ENCODE measurements at regions not wholly inside any gene's neighbourhood (a gene's known extent, or its start where the extent isn't known, plus 50 kb on each side); places are given as distances from the start of the nearest gene placed in this dataset.

DNA sequence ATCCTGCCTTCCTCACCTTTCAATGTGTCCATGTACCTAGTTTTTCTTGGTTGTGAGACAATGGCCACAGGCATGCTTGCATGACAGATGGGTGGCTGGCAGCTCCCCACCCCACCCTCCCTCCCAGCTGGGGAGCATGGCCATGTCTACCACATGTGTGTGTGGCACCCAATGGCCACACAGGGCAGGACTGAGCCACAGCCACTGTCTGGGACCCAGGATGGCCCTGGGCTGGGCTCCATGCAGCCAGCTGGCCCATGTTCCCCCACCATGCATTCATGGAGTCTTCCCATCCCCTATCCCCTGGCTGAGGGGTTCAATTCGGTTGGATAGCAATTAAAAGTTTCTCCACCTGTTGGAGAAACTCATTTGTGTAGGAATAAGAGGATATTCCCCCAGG is 566.0 kb upstream of the USP15 start:
- Histone ChIP-seq H3K9me3 (peaks cover 0 to 37% (median 5%) of the 10 kb centered on the region in 3 donors), H3K27ac (no peak overlapping the region), H3K4me1 (no peaks in the 10 kb centered on the region), H3K4me3 (no peak overlapping the region), H3K27me3 (no peaks in the 10 kb centered on the region), H3K36me3 (no peaks in the 10 kb centered on the region)
- DNase-seq: no peak
- intact Hi-C loops (cut with DNase I): no loop called here
- 18 to 75% methylated on average over 1 of the region's 1 CpG for WGBS, 2 donors
- TF ChIP-seq, protein P1, sequence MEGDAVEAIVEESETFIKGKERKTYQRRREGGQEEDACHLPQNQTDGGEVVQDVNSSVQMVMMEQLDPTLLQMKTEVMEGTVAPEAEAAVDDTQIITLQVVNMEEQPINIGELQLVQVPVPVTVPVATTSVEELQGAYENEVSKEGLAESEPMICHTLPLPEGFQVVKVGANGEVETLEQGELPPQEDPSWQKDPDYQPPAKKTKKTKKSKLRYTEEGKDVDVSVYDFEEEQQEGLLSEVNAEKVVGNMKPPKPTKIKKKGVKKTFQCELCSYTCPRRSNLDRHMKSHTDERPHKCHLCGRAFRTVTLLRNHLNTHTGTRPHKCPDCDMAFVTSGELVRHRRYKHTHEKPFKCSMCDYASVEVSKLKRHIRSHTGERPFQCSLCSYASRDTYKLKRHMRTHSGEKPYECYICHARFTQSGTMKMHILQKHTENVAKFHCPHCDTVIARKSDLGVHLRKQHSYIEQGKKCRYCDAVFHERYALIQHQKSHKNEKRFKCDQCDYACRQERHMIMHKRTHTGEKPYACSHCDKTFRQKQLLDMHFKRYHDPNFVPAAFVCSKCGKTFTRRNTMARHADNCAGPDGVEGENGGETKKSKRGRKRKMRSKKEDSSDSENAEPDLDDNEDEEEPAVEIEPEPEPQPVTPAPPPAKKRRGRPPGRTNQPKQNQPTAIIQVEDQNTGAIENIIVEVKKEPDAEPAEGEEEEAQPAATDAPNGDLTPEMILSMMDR (IDR thresholded peaks at IDR 0.05): no peak
- TF ChIP-seq POLR2A (IDR thresholded peaks at IDR 0.05): no peak

DNA sequence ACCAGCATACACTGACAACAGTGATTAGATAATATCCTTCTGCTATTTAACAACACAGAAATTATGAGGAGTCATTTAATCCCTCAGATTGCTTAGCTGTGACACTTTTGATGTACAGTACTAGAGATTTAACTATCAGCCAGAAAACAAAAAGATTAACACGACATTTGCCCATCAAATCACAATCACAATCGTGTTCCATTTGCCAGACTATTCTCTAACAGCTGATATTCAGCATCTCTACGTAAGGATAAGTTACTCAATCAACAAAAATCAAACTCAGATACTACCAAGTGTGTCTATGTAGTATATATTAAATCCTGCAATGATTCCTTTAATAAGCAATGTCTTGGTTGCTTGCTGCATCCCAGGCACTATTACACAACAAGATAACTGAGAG is 558.7 kb upstream of the USP15 start:
- WGBS, 2 donors: 52 to 54% methylated on average over 3 of the region's 3 CpGs
- Histone ChIP-seq H3K27ac (no peak overlapping the region), H3K9me3 (peaks cover 0 to 25% (median 5%) of the 10 kb centered on the region in 3 donors), H3K27me3 (no peaks in the 10 kb centered on the region), H3K4me3 (no peak overlapping the region), H3K4me1 (no peaks in the 10 kb centered on the region), H3K36me3 (no peaks in the 10 kb centered on the region)
- no peak for DNase-seq
- TF ChIP-seq POLR2A (IDR thresholded peaks at IDR 0.05): no peak
- TF ChIP-seq, protein P1 (IDR thresholded peaks at IDR 0.05): no peak
- intact Hi-C loops (cut with DNase I): no loop called here

DNA sequence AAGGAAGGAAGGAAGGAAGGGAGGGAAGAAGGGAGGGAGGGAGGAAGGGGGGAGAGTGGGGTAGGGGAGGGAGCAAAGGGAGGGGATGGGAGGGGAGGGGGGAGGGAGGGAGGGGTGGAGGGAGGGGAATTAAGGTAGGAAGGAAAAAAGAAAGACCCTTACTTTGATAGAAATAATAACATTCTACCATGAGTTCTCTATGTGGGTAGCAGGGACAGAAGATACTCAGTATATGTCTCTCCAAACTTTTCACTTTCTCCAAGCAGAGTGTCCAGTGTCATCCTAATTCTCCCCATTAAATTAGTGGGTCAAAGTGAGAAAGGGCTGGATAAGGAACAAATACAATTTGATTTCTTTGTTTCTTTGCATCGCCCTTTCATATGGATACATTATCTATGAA is 553.4 kb upstream of the USP15 start:
- no peak for DNase-seq
- H3K27ac ChIP-seq: no peak overlapping the region
- intact Hi-C loops (cut with DNase I): no loop called here
- no peak overlapping the region for H3K4me3 ChIP-seq
- no peaks in the 10 kb centered on the region for H3K9me3 ChIP-seq
- no peaks in the 10 kb centered on the region for H3K36me3 ChIP-seq
- TF ChIP-seq POLR2A (IDR thresholded peaks at IDR 0.05): no peak
- WGBS, 2 donors: 89 to 97% methylated on average over 1 of the region's 1 CpG
- no peaks in the 10 kb centered on the region for H3K4me1 ChIP-seq
- H3K27me3 ChIP-seq: no peaks in the 10 kb centered on the region

DNA sequence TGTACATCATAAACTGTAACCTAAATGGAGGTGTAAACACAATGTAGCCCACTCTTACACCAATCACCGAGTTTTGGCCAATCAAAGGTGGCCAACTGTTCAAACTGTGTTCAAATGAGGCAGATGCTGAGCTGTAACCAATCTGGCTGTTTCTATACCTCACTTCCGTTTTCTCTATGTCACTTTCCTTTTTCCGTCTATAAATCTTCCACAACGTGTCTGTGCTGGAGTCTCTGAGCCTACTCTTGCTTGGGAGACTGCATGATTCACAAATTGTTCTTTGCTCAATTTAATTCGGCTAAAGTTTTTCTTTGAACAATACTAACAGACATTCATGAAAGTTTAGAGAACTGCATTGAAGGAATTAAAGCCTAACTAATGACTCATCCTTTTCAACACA is 547.1 kb upstream of the USP15 start:
- Histone ChIP-seq H3K4me3 (no peak overlapping the region), H3K27me3 (no peaks in the 10 kb centered on the region), H3K9me3 (no peaks in the 10 kb centered on the region), H3K27ac (no peak overlapping the region), H3K36me3 (no peaks in the 10 kb centered on the region), H3K4me1 (no peaks in the 10 kb centered on the region)
- 29 to 41% methylated on average over 4 to 5 of the region's 5 CpGs for WGBS, 2 donors
- TF ChIP-seq, protein P1 (IDR thresholded peaks at IDR 0.05): no peak
- TF ChIP-seq POLR2A (IDR thresholded peaks at IDR 0.05): no peak
- intact Hi-C loops (cut with DNase I): no loop called here
- DNase-seq: no peak

DNA sequence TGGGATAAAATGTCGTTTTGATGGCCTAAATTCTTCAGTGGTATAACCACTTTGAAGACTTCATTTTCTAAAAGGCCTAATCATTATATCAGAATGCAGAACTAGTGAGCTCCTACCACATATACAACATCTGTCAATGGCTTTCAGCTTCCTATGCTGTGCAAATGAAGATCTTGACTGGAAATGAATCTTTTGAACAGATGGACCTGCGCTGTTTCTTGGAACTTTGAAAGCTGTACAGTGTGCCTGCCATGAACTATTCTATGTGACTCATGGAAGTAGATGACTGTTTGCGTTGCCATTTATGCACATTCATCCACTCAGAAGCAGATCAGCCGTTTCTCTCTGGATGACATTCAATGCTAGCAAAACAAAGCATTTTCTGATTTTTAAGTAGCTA is 542.2 kb upstream of the USP15 start:
- H3K36me3 ChIP-seq: no peaks in the 10 kb centered on the region
- no peak overlapping the region for H3K27ac ChIP-seq
- no peak for TF ChIP-seq POLR2A (IDR thresholded peaks at IDR 0.05)
- TF ChIP-seq, protein P1 (IDR thresholded peaks at IDR 0.05): no peak
- intact Hi-C loops (cut with DNase I): no loop called here
- H3K27me3 ChIP-seq: no peaks in the 10 kb centered on the region
- no peaks in the 10 kb centered on the region for H3K4me1 ChIP-seq
- 44 to 69% methylated on average over 4 of the region's 4 CpGs for WGBS, 2 donors
- H3K9me3 ChIP-seq: no peaks in the 10 kb centered on the region
- DNase-seq: no peak
- H3K4me3 ChIP-seq: no peak overlapping the region

DNA sequence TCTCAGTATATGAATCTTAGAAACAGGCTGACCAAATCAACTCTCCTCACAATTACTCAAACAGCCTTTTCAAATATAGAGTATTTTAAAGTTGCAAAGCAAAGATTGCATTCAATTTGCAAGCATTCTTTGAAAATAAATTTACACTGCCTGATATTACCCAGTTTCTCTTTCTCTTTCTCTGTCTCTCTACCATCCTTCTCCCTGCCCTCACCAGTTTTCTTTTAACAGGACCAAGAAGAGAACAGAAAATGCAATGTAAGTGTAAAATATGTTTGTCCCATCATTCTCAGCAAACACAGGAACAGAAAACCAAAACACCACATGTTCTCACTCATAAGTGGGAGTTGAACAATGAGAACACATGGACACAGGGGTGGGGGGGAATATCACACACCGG is 520.3 kb upstream of the USP15 start:
- no peaks in the 10 kb centered on the region for H3K9me3 ChIP-seq
- TF ChIP-seq, protein P1 (IDR thresholded peaks at IDR 0.05): no peak
- no peak for TF ChIP-seq POLR2A (IDR thresholded peaks at IDR 0.05)
- H3K36me3 ChIP-seq: no peaks in the 10 kb centered on the region
- intact Hi-C loops (cut with DNase I): no loop called here
- WGBS, 2 donors: 50% methylated on average over 1 of the region's 1 CpG
- H3K27ac ChIP-seq: no peak overlapping the region
- H3K4me1 ChIP-seq: no peaks in the 10 kb centered on the region
- no peak for DNase-seq
- H3K27me3 ChIP-seq: no peaks in the 10 kb centered on the region
- H3K4me3 ChIP-seq: no peak overlapping the region
